ENCODE measurements at regions not wholly inside any gene's neighbourhood (a gene's known extent, or its start where the extent isn't known, plus 50 kb on each side); places are given as distances from the start of the nearest gene placed in this dataset.

GRCh38 chr21:36555199-36555800 is 75.4 kb upstream of the CLDN14 start:
- no peak for DNase-seq

- no peak for DNase-seq
Measured at GRCh38 chr21:36557316-36557715, 77.4 kb upstream of the CLDN14 start.

GRCh38 chr21:36560933-36561575 is 81.1 kb upstream of the CLDN14 start:
- no peak for DNase-seq

- DNase-seq: no peak
Measured at GRCh38 chr21:36563341-36563926, 83.5 kb upstream of the CLDN14 start.

GRCh38 chr21:36564647-36565046 is 84.7 kb upstream of the CLDN14 start:
- DNase-seq: no peak

- DNase-seq: no peak
Measured at GRCh38 chr21:36565540-36565939, 85.6 kb upstream of the CLDN14 start.

GRCh38 chr21:36566644-36567043 is 86.7 kb upstream of the CLDN14 start:
- DNase-seq: no peak

- DNase-seq: no peak
Measured at GRCh38 chr21:36567216-36567885, 87.4 kb upstream of the CLDN14 start.

- DNase-seq: no peak
Measured at GRCh38 chr21:36569511-36569910, 89.6 kb upstream of the CLDN14 start.

GRCh38 chr21:36571556-36571955 is 91.6 kb upstream of the CLDN14 start:
- no peak for DNase-seq

GRCh38 chr21:36572039-36572438 is 92.1 kb upstream of the CLDN14 start:
- DNase-seq: no peak

- DNase-seq: no peak
Measured at GRCh38 chr21:36575306-36575705, 95.4 kb upstream of the CLDN14 start.

- no peak for DNase-seq
Measured at GRCh38 chr21:36576441-36576840, 96.5 kb upstream of the CLDN14 start.

GRCh38 chr21:36579898-36580297 is 100.0 kb upstream of the CLDN14 start:
- DNase-seq: no peak

- no peak for DNase-seq
Measured at GRCh38 chr21:36582271-36582670, 102.3 kb upstream of the CLDN14 start.

- DNase-seq: no peak
Measured at GRCh38 chr21:36583591-36583990, 103.7 kb upstream of the CLDN14 start.

- DNase-seq: no peak
Measured at GRCh38 chr21:36584980-36585940, 105.3 kb upstream of the CLDN14 start.

GRCh38 chr21:36587388-36587787 is 107.5 kb upstream of the CLDN14 start:
- no peak for DNase-seq

- no peak for DNase-seq
Measured at GRCh38 chr21:36589352-36589971, 109.5 kb upstream of the SIM2 start.

- peak; percentile 58 for DNase-seq
Measured at GRCh38 chr21:36591326-36591970, 107.5 kb upstream of the SIM2 start.

GRCh38 chr21:36596174-36596573 is 102.7 kb upstream of the SIM2 start:
- DNase-seq: peak; percentile 75

- no peak for DNase-seq
Measured at GRCh38 chr21:36601362-36601761, 97.6 kb upstream of the SIM2 start.
